GM12892 (cell line): ENCODE measurements at regions not wholly inside any gene's neighbourhood (a gene's known extent, or its start where the extent isn't known, plus 50 kb on each side); places are given as distances from the start of the nearest gene placed in this dataset.

Source experiments
- DNase-seq: peaks from one replicate; pipeline ENCODE4 v3.0.0; 2011; ENCODE audit not compliant: insufficient read length
- FAIRE-seq: peaks from 2 replicates; lab custom pipeline; 2011; peaks lifted over from hg19 to GRCh38; lab: Jason Lieb, UNC
- POLR2A ChIP-seq: IDR thresholded peaks from 2 replicates; pipeline ENCODE4 v1.6.1; 2011; ENCODE audit warnings: low read depth, low read length, control low read depth
- POLR2AphosphoS5 ChIP-seq: IDR thresholded peaks from 2 replicates; pipeline ENCODE4 v1.6.1; 2011; ENCODE audit warnings: low read depth, low read length, control low read depth
- TAF1 ChIP-seq: IDR thresholded peaks from 2 replicates; pipeline ENCODE4 v1.6.1; 2011; ENCODE audit warnings: low read depth, mild to moderate bottlenecking, control low read depth, low read length, borderline replicate concordance

- FAIRE-seq (no peak), DNase-seq (no peak)
- TF ChIP-seq POLR2AphosphoS5 (no peak), TAF1 (no peak), POLR2A (no peak)
These were observed 118.7 kb upstream of the ATP10B start for GRCh38 chr5:160970605-160971191.

GRCh38 chr5:160969645-160970044 lies 117.6 kb upstream of the ATP10B start:
- DNase-seq (no peak), FAIRE-seq (no peak)
- TF ChIP-seq POLR2AphosphoS5 (no peak), POLR2A (no peak), TAF1 (no peak)

DNA sequence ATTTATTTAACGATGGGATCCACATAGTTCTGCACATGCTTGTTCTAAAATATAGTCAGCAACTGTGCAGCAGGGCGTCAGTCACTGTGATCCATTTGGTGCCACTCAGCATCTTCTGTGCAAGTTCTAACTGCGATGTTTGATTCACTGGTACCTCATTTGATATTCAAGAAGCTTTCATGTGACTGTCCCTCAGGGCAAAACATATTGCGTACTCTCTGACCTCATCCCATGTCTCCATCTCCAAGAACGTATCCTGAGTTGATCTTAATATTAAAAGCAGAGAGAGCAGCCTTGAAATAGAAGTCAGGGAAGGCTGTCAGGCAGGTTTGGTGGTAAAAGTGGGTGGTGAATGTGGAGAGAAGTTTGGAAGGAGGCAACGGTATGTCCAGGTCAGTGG lies 116.5 kb upstream of the ATP10B start:
- no peak for DNase-seq
- no peak for TF ChIP-seq POLR2AphosphoS5
- TF ChIP-seq POLR2A, result no peak
- TF ChIP-seq TAF1, result no peak
- no peak for FAIRE-seq

GRCh38 chr5:160966921-160967320 lies 114.9 kb upstream of the ATP10B start:
- TF ChIP-seq TAF1, result no peak
- no peak for TF ChIP-seq POLR2A
- no peak for TF ChIP-seq POLR2AphosphoS5
- FAIRE-seq, result no peak
- DNase-seq, result no peak

DNA sequence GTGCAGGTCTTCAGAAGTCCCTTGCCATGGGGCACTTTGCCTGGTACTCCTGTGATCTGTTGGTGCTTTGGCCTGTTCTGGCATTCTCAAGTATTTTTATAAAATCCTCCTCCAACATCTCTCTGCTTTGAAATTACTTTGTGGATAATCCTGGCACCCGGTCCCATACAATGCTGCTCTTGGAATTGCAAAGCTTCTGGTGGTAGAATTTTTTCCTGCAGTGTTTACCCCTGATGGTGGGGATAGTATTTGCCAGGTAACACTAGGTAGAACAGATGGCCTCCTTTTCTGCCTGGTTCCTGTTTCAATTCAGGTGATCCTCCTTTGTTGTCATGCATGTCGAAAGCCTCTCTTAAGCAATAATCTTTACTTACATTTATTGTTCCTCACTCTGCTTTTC lies 109.8 kb upstream of the ATP10B start:
- FAIRE-seq, result no peak
- TF ChIP-seq POLR2A, result no peak
- no peak for TF ChIP-seq POLR2AphosphoS5
- TF ChIP-seq TAF1, result no peak
- DNase-seq, result no peak

- no peak for TF ChIP-seq POLR2AphosphoS5
- no peak for TF ChIP-seq TAF1
- no peak for TF ChIP-seq POLR2A
- FAIRE-seq (no peak), DNase-seq (no peak)
These were observed 109.0 kb upstream of the ATP10B start for GRCh38 chr5:160961038-160961437.

DNA sequence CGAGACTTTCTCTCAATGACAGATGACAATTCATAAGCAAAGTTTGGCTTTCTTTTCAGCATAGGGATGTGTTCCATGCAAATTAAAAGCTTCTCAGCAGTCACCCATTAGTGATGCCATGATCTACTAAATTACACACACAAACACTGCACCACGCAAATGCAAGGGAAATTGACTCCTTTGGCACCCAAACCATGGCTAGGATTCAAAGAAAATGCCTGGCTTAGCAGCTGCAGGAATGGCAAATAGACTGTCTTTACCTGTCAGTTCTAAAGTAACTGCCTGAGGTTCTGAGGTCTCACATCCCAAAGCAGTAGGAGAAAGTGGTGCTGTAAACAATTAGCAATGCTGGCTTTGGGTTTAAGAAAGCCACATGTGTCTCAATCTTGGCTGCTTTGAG lies 108.6 kb upstream of the ATP10B start:
- TF ChIP-seq POLR2A (no peak), POLR2AphosphoS5 (no peak), TAF1 (no peak)
- FAIRE-seq (no peak), DNase-seq (no peak)

GRCh38 chr5:160959804-160960203 lies 107.8 kb upstream of the ATP10B start:
- TF ChIP-seq POLR2A (no peak), TAF1 (no peak), POLR2AphosphoS5 (no peak)
- DNase-seq (no peak), FAIRE-seq (no peak)

- no peak for FAIRE-seq
- DNase-seq, result no peak
- TF ChIP-seq POLR2A (no peak), POLR2AphosphoS5 (no peak)
These were observed 105.4 kb upstream of the ATP10B start for GRCh38 chr5:160957312-160957861.

GRCh38 chr5:160956051-160956450 lies 104.0 kb upstream of the ATP10B start:
- DNase-seq (no peak), FAIRE-seq (no peak)
- TF ChIP-seq TAF1 (no peak), POLR2AphosphoS5 (no peak), POLR2A (no peak)

GRCh38 chr5:160950311-160950710 lies 98.3 kb upstream of the ATP10B start:
- FAIRE-seq, result no peak
- no peak for DNase-seq
- no peak for TF ChIP-seq POLR2AphosphoS5

DNA sequence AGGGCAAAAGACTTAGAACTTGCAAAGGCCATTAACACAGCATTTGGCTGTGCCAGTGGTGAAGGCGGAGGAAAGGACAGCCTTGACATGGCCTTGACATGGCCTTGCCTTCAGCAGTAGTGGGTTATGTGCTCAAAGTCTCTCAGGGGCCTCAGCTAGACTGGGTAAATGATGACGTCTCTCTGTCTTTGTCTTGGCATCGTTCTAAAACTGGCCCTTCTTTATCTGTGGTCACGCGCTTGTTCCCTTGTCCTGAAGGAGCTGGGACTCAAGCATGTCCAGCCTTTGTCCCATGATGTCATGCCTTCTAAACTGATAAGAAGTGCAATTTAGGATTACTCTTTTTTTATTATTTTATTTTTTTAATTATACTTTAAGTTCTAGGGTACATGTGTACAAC lies 88.7 kb upstream of the ATP10B start:
- FAIRE-seq (no peak), DNase-seq (no peak)
- no peak for TF ChIP-seq TAF1
- TF ChIP-seq POLR2A, result no peak
- TF ChIP-seq POLR2AphosphoS5, result no peak

- FAIRE-seq (no peak), DNase-seq (no peak)
- TF ChIP-seq POLR2AphosphoS5, result no peak
- TF ChIP-seq TAF1, result no peak
- no peak for TF ChIP-seq POLR2A
These were observed 86.5 kb upstream of the ATP10B start for GRCh38 chr5:160938532-160938931.
